CD4-positive, alpha-beta T cell treated with Interleukin-2 at 100 ng/mL for 4 hours (primary cell): ENCODE measurements at regions not wholly inside any gene's neighbourhood (a gene's known extent, or its start where the extent isn't known, plus 50 kb on each side); places are given as distances from the start of the nearest gene placed in this dataset.
"Not testable (repeated sequence)": the region's sequence is repeated elsewhere in the genome, so short reads cannot be mapped to it uniquely, and the experiment has no call there.

Source experiments
- DNase-seq: peaks from one replicate; pipeline ENCODE4 v3.0.0-alpha.2; 2020; ENCODE audit warnings: low spot score

DNA sequence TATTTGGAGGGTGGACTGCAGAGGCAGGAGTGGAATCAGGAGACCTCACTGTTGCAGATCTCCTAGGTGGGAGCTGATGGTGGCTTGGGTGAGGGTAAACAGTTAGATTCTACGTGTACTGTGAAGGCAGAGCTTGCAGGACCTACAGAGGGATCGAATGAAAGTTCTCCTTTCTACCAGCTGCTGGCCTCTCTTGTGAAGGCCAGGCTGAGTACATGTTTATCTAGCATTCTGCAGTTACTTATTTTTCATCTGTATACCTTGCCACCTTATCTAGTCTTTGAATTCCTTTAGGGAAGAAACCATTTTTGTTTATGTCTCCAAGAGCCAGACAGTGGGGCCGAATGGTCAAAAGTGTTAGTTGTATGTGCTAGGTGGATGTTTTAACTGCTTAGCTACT is 57.6 kb downstream of the PTTG1 start:
- DNase-seq: no peak

- DNase-seq: no peak
Observed at GRCh38 chr5:160479926-160480325, 58.3 kb downstream of the PTTG1 start.

DNA sequence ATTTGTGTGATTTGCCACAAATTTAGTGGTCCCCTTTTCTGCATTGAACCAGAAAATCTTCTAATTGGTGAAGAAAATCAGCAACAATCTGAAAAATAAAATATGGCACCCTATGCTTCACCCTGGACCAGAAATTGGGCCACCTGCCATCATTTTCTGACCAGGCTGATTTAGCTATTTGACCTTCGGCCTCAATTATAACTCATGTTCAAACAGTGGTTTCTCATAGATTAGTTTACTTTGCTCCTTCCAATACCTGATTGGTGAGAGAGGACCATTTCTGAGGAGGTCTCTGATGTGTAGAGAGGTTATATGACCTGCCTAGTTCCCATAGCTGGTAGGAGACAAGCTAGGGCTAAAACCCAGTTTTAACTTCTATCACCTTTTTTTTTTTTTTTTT is 59.0 kb downstream of the PTTG1 start:
- no peak for DNase-seq

DNA sequence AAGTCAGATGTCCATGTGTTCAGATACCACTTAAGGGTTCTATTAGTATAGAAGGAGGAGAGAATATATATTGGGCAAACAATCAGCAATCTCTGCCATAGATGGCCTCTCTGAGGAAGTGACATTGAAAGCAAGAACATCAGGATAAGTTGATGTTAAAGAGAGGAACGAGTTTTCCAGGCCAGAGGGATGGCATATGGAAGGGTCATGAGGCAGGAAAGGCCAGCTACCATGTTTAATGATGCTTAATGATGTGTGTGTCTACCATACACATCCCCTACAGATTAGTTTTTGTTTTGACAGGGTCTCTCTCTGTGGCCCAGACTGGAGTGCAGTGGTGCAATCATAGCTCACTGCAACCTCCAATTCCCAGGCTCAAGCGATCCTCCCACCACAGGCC is 63.0 kb downstream of the PTTG1 start:
- DNase-seq: no peak

- no peak for DNase-seq
Observed at GRCh38 chr5:160485364-160485969, 63.8 kb downstream of the PTTG1 start.

DNA sequence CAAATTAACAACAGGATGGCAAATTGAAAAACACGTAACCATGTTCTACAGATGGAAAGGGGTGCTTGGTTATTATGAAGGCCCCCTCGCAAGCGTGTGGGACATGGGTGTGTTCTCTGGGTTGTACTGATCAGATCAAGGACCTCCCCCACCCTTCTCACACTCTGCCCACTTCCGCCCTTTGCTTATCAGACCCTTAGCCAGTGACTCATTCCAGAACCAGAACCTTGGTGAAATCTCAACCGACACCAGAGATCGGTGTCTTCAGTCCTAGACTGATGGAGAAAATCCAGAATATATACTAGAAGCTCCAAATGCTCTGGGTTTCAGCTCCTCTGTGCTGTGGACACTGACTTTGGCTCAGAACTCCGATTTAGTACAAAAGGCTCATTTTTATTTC is 64.9 kb downstream of the PTTG1 start:
- DNase-seq: peak; percentile 71

DNA sequence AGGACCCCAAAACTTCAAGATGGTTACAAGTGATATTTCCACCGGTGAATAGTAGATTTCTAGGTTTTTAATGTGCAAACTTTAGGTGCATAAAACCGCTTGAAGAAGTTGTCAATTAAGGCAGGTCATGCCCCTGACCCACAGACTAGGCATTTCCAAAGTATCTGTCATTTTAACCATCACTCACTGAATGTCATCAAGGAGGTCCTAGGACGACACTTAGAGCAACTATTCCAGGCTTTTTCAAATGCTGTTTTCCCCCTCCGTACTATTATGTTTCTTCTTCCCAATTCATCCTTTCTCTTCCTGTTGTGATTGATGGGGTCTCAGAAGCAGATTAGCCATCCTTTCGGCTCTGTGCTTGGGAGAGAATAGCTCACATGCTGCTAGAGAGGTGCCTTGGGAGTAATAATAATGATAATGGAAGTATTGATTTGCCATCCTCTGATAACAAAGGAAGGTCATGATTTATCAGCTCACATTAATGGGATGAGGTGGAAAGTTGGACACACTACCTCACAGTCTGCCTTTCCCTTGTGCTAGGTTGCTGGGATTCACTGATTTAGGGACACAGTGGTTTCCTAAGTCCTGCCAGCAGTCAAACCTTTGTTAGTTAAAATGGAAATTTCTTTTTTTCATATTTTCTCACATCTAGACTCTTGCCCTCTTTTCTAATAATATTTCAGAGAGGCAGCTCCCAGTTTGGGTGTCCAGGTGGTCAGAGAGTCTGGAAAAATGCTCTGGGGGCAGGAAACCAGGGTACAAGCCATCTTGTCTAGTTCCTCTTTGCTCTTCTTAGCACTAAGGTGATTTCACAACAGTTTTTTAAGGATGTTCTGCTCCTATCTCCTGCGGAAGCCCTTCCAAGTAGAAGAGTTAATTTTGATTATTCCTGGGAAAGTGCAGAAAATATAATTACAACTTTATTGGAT is 67.0 kb downstream of the PTTG1 start:
- no peak for DNase-seq

DNA sequence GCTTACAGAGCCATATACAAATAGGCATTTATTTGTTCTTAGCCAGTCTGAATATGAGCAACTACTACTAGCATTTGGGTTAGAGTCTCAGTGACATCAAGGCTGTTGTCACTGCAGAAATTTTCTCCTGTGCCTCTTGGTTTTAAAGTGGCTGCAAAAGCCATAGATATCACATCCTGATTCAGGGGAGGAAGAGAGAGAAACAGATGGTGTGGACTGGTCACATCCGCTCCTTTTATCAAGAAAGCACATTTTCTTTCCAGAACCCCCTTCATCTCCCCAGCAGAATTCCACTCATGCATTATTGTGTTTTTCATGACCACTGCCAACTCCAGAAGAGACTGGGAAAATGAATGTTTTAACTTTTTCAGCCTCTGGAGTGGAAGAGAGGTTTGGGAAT is 69.8 kb downstream of the PTTG1 start:
- no peak for DNase-seq

DNA sequence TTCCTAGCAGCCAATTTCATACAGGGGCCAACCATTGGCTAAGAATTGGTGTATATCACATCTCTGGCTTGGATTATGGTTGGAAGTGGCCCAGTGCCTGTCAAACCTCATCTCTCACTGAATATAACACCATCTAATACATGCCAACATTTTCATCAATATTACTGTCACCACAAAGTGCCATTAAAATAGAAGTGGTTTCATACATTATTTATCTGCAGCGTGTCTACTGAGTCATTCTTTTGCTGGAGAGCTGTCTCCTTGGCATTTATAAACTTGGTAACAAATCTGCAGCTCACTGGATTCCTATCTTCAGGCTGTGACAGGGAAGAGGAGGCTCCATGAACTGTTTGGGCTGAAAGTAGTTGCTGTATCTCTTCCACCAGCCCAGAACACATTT is 70.9 kb downstream of the PTTG1 start:
- no peak for DNase-seq

DNA sequence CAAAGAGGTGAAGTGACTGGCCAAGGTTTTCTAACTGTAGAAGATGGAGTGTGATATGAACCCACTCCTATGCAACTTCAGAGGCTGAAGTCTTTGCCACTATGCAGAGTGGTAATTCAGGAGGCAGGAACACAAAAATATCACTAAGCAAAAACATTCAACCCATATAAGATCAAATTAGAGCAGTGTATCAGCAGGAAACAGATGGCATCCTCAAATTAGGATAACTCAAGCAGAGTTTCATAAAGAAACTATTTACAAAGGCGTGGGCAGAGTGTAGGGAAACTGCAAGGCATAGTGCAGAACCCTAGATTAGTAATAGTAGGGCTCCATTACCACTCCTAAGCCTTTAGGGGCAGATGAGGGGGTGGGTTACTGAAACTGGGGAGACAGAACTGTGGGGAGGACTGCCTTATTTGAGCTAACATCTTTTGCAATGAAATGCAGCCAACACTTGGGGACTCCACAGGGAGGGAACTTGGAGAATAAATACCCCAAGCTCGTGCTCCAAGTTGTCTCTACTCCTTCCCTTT is 72.2 kb downstream of the PTTG1 start:
- no peak for DNase-seq

DNA sequence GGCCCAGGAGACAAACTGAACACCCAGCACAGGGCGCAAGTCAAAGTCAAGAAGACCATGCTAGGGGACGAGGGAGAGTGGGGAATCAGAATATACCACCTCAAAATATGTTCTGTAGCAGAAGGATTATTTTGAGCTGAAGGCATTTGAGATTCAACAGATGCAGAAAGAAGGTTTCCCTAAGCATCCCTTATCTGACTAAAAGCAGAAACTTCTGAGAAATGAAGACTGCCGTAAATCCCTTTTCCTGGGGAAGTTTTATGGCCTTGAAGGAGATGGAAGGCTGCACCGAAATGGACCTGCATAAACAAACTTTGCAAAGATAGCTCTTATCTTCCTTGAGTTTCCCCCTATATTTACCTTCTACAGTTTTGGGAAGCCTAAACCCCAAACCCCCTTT is 72.8 kb downstream of the PTTG1 start:
- DNase-seq: no peak

DNA sequence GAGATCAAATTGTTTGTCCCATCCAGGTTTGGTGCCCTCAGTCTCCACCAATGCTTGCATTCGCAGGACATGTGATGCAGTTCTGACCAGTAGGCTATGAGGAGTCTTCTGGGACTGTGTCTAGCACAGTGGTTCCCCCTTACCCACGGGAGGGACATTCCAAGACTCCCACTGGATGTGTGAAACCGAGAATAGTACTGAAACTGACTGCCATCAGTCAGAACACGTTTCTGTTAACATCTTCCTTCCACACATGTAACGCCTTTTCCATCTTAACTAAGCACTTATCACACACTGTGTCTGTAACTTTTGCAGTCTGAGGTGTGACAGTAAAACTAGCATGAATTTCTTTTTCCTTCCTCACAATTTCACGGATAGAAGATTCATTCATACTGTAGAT is 74.7 kb downstream of the PTTG1 start:
- DNase-seq: no peak

DNA sequence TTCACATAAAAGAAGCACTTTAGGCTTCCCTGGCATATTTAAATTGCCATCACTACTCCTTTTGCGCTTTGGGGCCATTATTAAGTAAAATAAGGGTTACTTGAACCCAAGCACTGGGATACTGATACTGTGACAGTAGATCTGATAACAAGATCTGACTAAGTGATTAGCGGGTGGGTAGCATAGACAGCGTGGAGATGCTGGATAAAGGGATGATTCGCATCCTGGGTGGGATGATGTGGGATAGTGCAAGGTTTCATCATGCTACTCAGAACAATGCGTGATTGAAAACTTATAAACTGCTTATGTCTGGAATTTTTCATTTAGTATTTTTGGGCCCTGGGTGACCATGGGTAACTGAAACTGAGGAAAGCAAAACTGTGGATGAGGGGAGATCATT is 75.1 kb downstream of the PTTG1 start:
- no peak for DNase-seq

DNA sequence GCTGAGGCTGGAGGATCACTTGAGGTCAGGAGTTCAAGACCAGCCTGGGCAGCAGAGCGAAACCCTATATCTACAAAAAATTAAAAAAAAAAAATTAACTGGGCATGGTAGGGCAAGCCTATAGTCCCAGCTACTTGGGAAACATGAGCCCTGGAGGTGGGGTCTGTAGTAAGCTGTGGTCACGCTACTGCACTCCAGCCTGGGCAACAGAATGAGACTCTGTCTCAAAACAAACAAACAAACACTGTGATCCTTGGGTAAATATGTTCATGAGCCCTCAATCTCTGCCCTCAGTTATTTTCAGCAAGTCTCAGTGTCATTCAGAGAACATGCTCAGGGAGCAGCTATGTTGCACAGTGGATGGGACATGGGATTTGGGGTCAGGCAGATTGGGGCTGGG is 76.2 kb downstream of the PTTG1 start:
- DNase-seq: no peak

DNA sequence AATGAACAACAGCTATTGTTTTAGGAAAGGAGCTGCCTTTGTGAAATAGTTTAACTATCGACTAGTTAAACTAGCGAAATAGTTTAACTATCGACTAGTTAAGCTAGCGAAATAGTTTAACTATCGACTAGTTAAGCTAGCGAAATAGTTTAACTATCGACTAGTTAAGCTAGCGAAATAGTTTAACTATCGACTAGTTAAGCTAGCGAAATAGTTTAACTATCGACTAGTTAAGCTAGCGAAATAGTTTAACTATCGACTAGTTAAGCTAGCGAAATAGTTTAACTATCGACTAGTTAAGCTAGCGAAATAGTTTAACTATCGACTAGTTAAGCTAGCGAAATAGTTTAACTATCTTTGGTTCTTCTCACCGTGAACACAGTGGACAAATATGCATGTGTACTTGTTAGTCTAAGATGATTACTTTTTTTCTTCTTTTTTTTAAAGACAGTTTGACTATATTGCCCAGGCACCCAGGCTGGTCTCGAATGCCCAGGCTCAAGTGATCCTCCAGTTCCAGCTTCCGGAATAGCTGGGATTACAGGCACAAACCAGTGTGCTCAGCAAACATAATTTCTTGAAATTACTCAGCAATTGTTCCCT is 76.9 kb downstream of the PTTG1 start:
- DNase-seq: not testable (repeated sequence)

DNA sequence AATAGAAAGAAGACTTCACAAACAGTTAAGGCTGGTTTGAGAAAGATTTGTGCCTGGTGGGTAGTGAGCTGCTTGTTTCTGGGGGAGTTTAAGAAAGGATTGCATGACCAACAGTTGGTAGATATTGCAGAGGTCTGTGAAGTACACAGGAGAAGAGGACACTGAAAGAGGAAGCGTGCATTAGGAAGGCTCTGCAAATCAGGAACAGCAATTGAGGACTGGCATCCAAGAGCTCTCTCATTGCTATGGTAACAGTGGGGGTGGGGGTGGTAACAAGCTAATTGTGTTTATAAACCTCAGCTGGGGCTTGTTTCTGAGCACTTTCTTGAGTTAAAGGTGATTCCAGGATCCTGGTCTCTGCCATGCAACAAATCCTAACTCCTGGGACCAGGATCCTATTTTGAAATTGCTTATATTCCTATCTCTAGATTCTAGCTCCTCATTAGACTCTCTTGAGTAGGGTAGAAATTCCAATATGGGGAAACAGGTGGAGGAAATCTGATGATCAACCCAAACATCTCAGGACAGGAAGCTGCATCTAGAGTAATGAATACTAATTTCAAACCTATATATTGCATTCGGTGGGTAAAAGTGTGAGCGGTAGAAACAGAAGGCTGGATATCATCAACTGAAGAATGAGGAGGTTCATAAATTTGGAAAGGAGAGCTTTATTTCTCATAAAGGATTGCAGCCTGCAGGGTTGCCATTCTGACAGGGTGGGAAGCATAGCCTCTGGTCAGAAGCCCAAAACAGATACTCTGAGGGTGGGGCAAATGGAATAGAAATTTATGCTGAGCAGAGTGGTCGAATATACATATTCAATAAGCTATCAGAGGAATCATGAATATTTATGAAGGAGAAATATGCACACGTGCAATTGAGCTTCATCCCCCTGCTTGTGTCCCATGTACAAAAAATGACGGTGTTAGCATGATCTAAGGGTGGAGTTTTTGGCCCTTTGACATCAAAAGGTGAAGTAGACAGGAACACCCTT is 79.4 kb downstream of the PTTG1 start:
- DNase-seq: no peak

GRCh38 chr5:160504906-160505305 is 83.3 kb downstream of the PTTG1 start:
- no peak for DNase-seq

DNA sequence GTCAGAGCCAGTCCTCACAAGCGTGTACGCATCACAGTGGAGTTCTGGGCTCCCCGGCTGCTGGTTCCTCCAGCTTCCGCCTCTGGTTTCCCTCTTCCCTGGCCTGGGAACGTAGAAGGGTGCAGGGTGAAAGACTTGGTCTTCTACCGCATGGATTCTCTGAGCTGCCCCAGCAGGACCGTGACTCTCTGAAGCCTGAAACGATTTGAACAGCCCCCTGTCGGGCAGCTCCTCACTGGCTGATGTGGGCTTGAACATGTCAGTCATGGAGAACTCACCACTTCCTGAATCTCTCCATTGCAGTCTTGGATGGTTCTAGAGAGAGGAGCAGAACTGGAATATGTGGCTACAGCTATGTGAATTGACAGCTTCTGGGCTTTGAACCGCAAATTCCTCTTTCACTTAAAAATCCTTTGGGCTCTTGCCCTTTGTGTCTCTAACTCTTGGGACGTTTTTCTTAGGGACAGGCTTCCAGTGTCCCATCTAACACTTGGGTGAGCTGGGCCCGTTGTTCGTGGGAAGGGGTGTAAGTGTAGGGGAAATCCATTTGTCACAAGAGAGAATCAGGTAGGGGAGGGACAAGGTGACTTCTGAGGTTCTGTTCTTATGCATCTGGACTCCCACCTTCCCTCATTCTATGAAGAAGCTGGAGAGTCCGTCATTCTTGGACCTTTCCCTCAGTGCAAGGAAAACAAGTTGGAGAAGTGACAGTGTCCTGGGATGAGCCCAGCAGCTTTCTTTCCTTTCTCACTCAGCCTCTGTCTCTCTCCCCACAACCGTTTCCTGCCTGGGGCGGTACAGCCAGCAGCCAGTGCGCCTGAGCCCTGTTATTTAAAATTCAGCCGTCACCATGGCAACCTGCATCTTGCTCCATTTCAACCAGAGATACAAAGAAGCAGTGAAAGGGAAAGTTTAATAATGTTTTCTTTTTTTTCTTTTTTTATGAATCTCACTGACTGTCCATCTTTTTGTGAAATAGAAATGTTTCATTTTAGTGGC is 84.7 kb downstream of the PTTG1 start:
- DNase-seq: peak; percentile 91

DNA sequence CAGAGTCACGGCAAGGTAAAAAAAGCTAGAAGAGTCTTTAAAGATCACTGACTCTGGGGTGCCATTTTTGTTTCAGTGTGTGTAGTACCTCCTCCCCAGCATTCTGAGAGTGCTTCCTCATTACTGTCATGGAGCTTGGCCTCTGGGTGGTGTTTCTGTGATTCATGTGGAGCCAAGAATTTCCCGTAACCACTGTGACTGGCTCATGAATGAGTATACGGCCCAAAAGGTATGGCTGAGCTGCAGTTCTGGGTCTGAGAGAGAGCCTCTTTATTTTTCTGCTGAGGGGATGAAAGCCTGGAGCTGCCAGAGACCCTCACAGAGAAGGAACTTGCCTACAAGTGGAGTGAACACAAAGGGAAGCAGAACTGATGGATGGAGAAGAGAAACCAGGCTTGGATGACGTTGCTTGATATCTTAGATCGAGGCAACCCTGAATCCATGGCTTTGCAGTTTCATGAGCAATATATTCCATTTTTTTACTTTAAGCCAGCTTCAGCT is 85.6 kb downstream of the PTTG1 start:
- peak; percentile 44 for DNase-seq

DNA sequence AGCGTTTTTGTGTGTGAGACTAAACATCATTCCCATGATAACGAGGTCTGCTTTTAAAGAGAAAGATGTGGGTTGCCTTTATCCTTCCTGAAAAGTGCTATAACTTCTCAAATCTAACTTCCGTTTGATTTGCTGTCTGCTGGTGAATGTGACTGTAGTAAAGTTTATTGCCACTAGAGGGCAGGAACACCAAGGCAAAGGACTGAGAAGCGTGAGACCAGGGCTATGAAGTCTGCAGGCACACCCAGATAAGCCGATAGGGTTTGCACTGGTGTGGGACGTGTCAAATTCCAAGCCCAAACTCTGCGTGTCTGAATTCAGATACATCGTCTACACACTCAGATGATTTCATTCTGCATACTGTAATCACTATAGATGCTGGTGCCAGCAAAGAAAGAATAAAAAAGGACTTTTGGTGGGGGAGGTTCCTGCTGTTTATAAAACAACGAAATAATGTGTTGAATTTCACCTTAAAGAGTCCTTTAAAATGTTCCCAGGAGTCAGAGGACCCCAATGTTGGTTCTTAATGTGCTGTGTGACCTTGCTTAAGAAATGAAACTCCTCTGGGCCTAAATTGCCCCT is 87.2 kb downstream of the PTTG1 start:
- DNase-seq: peak; percentile 91
